ENCODE measurements at regions not wholly inside any gene's neighbourhood (a gene's known extent, or its start where the extent isn't known, plus 50 kb on each side); places are given as distances from the start of the nearest gene placed in this dataset.
"Not testable (repeated sequence)": the region's sequence is repeated elsewhere in the genome, so short reads cannot be mapped to it uniquely, and the experiment has no call there.

- DNase-seq (ENCODE audit: low read depth), result peak; percentile 9
Observed at GRCh38 chr21:43287795-43288755, 119.3 kb downstream of the CRYAA start.

GRCh38 chr21:43287111-43287760 is 118.4 kb downstream of the CRYAA start:
- DNase-seq (ENCODE audit: low read depth), result no peak

- DNase-seq (ENCODE audit: low read depth), result no peak
Observed at GRCh38 chr21:43286196-43286595, 117.4 kb downstream of the CRYAA start.

GRCh38 chr21:43284700-43285099 is 115.9 kb downstream of the CRYAA start:
- no peak for DNase-seq (ENCODE audit: low read depth)

GRCh38 chr21:43284238-43284637 is 115.4 kb downstream of the CRYAA start:
- no peak for DNase-seq (ENCODE audit: low read depth)

GRCh38 chr21:43283925-43284221 is 115.1 kb downstream of the CRYAA start:
- DNase-seq (ENCODE audit: low read depth), result not testable (repeated sequence)

GRCh38 chr21:43283136-43283924 is 114.5 kb downstream of the CRYAA start:
- no peak for DNase-seq (ENCODE audit: low read depth)

- no peak for DNase-seq (ENCODE audit: low read depth)
Observed at GRCh38 chr21:43282358-43283120, 113.7 kb downstream of the CRYAA start.

GRCh38 chr21:43281661-43282357 is 113.0 kb downstream of the CRYAA start:
- DNase-seq (ENCODE audit: low read depth), result no peak

- DNase-seq (ENCODE audit: low read depth), result no peak
Observed at GRCh38 chr21:43280949-43281633, 112.3 kb downstream of the CRYAA start.

- DNase-seq (ENCODE audit: low read depth), result no peak
Observed at GRCh38 chr21:43279578-43279894, 110.7 kb downstream of the CRYAA start.

GRCh38 chr21:43278766-43279577 is 110.2 kb downstream of the CRYAA start:
- no peak for DNase-seq (ENCODE audit: low read depth)

GRCh38 chr21:43278359-43278758 is 109.6 kb downstream of the CRYAA start:
- DNase-seq (ENCODE audit: low read depth), result no peak

GRCh38 chr21:43277481-43278351 is 108.9 kb downstream of the CRYAA start:
- DNase-seq (ENCODE audit: low read depth), result no peak

- DNase-seq (ENCODE audit: low read depth), result no peak
Observed at GRCh38 chr21:43276811-43277210, 108.0 kb downstream of the CRYAA start.

GRCh38 chr21:43275421-43276211 is 106.8 kb downstream of the CRYAA start:
- DNase-seq (ENCODE audit: low read depth), result no peak

GRCh38 chr21:43274946-43275310 is 106.1 kb downstream of the CRYAA start:
- DNase-seq (ENCODE audit: low read depth), result no peak

All from renal cortical epithelial cell (primary cell).